Immature natural killer cell (primary cell): ENCODE measurements at regions not wholly inside any gene's neighbourhood (a gene's known extent, or its start where the extent isn't known, plus 50 kb on each side); places are given as distances from the start of the nearest gene placed in this dataset.
"Not testable (repeated sequence)": the region's sequence is repeated elsewhere in the genome, so short reads cannot be mapped to it uniquely, and the experiment has no call there.

ENCODE experiments used
- DNase-seq, 3 donors: peaks; one replicate each; pipeline ENCODE4 v3.0.0; 2022; ENCODE audit warnings: mixed read lengths in 1 of 3
- H3K27ac Mint-ChIP-seq, 6 donors: one replicate each; pipeline ENCODE4 v1.8.0; 2020; ENCODE audit warnings: mixed read lengths in 6 of 6, mild to moderate bottlenecking in 5 of 6, inconsistent platforms in 4 of 6, moderate library complexity in 3 of 6
- H3K27me3 Mint-ChIP-seq, 3 donors: one replicate each; pipeline ENCODE4 v1.8.0; 2020 to 2021; ENCODE audit warnings: low read depth in 3 of 3, mild to moderate bottlenecking in 3 of 3, mixed read lengths in 3 of 3, moderate library complexity in 3 of 3, inconsistent platforms in 1 of 3
- H3K36me3 Mint-ChIP-seq, 3 donors: one replicate each; pipeline ENCODE4 v1.8.0; 2020; ENCODE audit warnings: mixed read lengths in 3 of 3, inconsistent platforms in 2 of 3, mild to moderate bottlenecking in 2 of 3
- H3K4me1 Mint-ChIP-seq, 2 donors: one replicate each; pipeline ENCODE4 v1.8.0; 2020; ENCODE audit warnings: inconsistent platforms in 2 of 2, mild to moderate bottlenecking in 2 of 2, mixed read lengths in 2 of 2, moderate library complexity in 1 of 2
- H3K4me3 Mint-ChIP-seq, 5 donors: one replicate each; pipeline ENCODE4 v1.8.0; 2020; ENCODE audit warnings: mild to moderate bottlenecking in 5 of 5, mixed read lengths in 5 of 5, inconsistent platforms in 3 of 5, moderate library complexity in 3 of 5
- H3K9me3 Mint-ChIP-seq, 6 donors: one replicate each; pipeline ENCODE4 v1.8.0; 2020; ENCODE audit warnings: mild to moderate bottlenecking in 6 of 6, mixed read lengths in 6 of 6, inconsistent platforms in 4 of 6, moderate library complexity in 3 of 6

DNA sequence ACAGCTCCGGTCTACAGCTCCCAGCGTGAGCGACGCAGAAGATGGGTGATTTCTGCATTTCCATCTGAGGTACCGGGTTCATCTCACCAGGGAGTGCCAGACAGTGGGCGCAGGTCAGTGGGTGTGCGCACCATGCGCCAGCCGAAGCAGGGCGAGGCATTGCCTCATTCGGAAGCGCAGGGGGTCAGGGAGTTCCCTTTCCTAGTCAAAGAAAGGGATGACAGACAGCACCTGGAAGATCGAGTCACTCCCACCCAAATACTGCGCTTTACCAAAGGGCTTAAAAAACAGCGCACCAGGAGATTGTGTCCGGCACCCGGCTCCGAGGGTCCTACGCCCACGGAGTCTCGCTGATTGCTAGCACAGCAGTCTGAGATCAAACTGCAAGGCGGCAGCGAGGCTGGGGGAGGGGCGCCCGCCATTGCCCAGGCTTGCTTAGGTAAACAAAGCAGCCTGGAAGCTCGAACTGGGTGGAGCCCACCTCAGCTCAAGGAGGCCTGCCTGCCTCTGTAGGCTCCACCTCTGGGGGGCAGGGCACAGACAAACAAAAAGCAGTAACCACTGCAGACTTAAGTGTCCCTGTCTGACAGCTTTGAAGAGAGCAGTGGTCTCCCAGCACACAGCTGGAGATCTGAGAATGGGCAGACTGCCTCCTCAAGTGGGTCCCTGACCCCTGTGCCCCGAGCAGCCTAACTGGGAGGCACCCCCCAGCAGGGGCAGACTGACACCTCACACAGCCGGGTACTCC lies 144.5 kb downstream of the TMEM167A start:
- H3K36me3 Mint-ChIP-seq, H3K4me3 Mint-ChIP-seq, H3K9me3 Mint-ChIP-seq, H3K4me1 Mint-ChIP-seq, H3K27ac Mint-ChIP-seq, H3K27me3 Mint-ChIP-seq, DNase-seq: not testable (repeated sequence)

DNA sequence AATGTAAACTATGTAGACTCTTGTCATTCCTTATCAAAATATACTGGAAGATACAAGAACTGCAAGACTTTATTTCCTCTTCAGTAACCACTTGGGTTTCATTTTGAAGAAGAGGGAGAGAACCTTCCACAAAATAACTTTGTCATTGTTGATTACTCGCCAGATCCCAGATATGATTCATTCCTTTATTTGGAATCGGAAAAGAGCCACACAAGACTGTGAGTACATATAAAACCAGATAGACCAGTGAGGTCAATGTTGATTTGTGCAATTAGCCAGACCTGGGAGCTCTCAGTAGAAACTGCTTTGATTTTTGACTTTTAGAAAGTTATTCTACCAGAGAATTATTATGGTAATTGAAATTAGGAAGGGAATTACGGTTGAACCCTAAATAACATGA lies 146.1 kb downstream of the TMEM167A start:
- Mint-ChIP-seq H3K36me3 (peaks cover 0 to 5% (median 0%) of the 10 kb centered on the region in 3 donors), H3K4me1 (no peaks in the 10 kb centered on the region), H3K4me3 (no peak overlapping the region), H3K9me3 (peaks cover 0 to 8% (median under 1%) of the 10 kb centered on the region in 6 donors), H3K27ac (no peak overlapping the region), H3K27me3 (no peaks in the 10 kb centered on the region)
- no peak for DNase-seq

DNA sequence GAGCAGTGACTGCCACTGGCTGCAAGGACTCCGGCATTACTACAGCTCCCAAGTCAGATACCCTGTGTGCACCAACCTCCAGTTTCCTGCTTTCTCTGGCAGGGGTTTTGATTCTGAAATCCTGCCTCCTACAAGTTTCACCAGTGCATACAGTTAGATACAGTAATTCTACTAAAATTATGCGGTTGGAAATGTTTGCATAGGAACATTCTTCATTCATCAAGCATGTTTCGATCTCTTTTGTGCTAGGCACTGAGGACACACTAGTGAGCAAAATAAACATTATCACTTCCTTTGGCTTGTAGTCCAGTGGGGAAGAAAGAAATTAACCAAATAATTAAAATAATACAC lies 152.2 kb downstream of the TMEM167A start:
- Mint-ChIP-seq H3K36me3 (no peaks in the 10 kb centered on the region), H3K4me1 (no peaks in the 10 kb centered on the region), H3K9me3 (no peaks in the 10 kb centered on the region), H3K27me3 (peaks cover 0 to 2% (median 2%) of the 10 kb centered on the region in 3 donors), H3K4me3 (no peak overlapping the region), H3K27ac (no peak overlapping the region)
- DNase-seq, result no peak

DNA sequence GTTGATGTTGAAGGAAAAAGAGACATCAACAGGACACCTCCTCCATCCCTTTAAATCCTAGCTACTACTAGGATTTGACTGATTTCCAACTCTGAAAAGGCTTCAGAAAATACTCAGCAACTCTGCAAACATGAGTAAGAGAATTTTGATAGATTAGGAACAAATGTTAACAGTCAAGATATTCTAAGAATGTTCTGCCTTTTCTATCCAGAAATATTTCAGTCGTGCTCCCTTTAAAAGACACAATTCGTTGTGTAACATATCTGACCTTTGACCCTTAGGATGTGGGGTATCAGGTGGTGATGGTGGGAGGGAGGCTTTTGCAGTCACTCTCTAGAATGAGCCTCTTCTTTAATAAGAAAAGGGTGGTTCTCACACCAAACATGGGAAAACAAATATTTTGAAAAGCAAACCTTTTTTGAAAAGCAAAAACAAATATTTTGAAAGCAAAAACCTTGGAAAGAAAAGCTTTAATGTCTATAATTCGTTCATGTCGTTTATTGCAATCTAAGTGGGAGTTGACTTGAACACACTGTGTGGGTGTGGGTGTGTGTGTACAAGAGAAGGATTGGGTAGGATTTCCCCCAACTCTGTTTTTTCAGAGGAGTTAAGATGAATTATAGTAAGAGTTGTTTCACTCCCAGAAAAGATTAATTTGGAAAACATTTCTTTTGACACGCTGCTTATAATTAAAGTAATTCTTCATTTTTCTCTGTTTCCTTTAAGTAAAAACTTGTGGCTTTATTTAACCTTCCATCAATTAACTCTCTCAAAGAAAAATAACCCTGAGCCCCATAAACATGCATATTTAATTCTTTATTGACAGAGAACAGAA lies 152.8 kb downstream of the TMEM167A start:
- peaks cover 0 to 2% (median 2%) of the 10 kb centered on the region in 3 donors for H3K27me3 Mint-ChIP-seq
- no peak overlapping the region for H3K4me3 Mint-ChIP-seq
- H3K9me3 Mint-ChIP-seq, result no peaks in the 10 kb centered on the region
- H3K27ac Mint-ChIP-seq, result no peak overlapping the region
- DNase-seq, result no peak
- no peaks in the 10 kb centered on the region for H3K4me1 Mint-ChIP-seq
- no peaks in the 10 kb centered on the region for H3K36me3 Mint-ChIP-seq

DNA sequence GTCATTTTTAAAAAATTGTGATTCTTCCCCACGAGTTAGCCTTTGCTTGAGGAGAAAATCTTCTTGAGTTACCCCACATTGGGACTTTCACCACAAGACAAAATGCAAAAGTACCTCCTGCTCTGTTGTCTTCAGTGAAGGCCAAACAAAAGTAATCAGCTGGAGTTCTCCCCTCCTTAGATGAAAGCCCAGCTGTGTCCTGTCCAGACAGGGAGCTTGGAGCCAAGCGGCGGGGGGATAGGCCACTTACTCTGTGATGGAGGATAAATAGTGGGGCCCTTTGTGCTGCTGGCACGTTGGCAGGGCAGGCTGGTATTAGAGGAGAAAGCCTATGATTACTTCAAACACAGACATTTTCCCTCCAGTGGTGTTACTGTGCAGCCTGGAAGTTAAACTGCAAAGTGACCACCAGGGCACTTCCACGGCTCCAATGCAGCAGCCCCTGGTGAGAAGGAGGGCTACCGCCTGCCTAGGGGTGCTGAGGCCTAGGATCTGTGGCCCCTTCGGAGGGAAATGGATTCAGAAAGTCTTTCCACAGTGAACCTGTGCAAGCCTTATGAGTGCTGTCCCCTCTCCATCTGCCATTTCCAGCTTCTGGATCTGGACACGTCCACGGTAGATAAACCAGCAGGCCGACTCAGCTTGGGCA lies 155.0 kb downstream of the TMEM167A start:
- no peak for DNase-seq
- Mint-ChIP-seq H3K27me3 (peaks cover 0 to 2% (median 2%) of the 10 kb centered on the region in 3 donors), H3K36me3 (no peaks in the 10 kb centered on the region), H3K4me1 (no peaks in the 10 kb centered on the region), H3K9me3 (peaks cover 0 to 7% (median 1%) of the 10 kb centered on the region in 6 donors), H3K27ac (no peak overlapping the region), H3K4me3 (no peak overlapping the region)

DNA sequence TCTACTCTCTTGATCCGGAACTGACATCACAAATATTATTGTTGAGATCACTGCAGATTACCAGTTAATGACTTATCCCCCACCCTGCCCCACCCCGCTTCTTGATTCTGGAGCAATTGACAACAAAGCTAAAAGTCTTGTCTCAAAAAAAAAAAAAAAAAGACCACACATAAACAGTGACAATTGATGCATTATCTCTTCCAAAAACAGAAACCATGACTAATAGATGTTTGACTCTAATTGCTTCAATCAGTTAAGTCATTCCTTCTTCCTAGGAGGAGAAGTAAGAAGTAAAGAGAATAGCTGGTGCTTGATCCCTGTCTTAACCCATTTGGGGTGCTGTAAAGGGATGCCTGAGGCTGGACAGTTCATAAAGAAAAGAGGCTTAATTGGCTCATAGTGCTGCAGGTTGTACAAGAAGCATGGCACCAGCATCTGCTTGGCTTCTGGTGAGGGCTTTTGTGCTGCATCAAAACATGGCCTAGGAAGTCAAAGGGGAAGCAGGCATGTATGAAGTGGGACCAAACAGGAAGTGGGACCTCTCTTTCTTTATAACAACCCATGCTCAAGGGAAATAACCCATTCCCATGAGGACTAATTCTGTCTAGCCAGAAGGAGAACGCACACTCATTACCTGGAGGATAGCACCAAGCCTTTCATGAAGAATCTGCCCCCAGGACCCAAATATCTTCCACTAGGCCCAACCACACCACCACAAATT lies 158.7 kb downstream of the TMEM167A start:
- no peak overlapping the region for H3K4me3 Mint-ChIP-seq
- no peaks in the 10 kb centered on the region for H3K4me1 Mint-ChIP-seq
- H3K27ac Mint-ChIP-seq, result no peak overlapping the region
- H3K36me3 Mint-ChIP-seq, result no peaks in the 10 kb centered on the region
- peaks cover 5 to 28% (median 15%) of the 10 kb centered on the region in 6 donors for H3K9me3 Mint-ChIP-seq
- no peak for DNase-seq
- H3K27me3 Mint-ChIP-seq, result peaks cover 0 to 2% (median under 1%) of the 10 kb centered on the region in 3 donors

DNA sequence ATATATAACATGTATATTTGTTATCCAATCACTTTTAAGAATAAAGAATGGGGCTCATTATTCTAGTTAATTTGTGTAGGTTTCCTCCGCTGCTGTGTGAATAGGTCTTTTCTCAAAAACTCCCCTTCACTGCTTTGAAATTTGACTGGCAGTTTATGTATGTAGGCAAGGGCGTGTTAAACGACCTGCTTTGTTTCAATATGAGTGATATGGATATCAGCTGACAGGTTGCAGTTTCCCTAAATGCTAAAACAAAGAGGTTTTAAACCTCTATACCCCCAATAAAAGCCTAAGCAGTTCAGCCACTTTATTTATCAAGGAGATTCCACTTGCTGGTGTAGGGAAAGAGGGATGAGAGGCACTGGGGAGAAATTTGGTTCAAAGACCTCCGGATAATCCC lies 159.6 kb downstream of the TMEM167A start:
- H3K4me3 Mint-ChIP-seq, result no peak overlapping the region
- no peak for DNase-seq
- H3K27me3 Mint-ChIP-seq, result peaks cover 0 to 2% (median 0%) of the 10 kb centered on the region in 3 donors
- no peaks in the 10 kb centered on the region for H3K4me1 Mint-ChIP-seq
- H3K27ac Mint-ChIP-seq, result no peak overlapping the region
- peaks cover 5 to 28% (median 15%) of the 10 kb centered on the region in 6 donors for H3K9me3 Mint-ChIP-seq
- H3K36me3 Mint-ChIP-seq, result no peaks in the 10 kb centered on the region

DNA sequence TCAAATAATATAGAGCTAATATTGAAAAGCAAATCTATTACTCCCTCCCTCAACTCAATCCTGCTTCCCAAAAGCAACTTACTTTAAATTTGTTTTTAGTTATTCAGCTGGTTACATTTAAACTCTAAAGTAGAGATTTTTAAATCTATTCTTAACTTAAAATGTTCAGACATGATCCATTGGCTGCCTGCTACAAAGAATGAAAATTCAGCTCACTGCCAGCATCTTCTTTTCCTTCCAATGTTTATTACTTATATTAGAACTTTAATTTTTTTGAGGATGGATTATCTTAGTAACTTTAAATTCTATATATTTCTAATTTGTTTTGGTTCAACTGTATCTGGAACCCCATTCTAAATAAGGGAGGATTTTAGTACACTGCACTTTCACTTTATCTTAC lies 163.2 kb downstream of the TMEM167A start:
- Mint-ChIP-seq H3K4me1 (no peaks in the 10 kb centered on the region), H3K36me3 (no peaks in the 10 kb centered on the region), H3K4me3 (no peak overlapping the region), H3K27ac (no peak overlapping the region), H3K9me3 (peaks cover 5 to 28% (median 15%) of the 10 kb centered on the region in 6 donors), H3K27me3 (peaks cover 0 to 3% (median 2%) of the 10 kb centered on the region in 3 donors)
- DNase-seq, result no peak

DNA sequence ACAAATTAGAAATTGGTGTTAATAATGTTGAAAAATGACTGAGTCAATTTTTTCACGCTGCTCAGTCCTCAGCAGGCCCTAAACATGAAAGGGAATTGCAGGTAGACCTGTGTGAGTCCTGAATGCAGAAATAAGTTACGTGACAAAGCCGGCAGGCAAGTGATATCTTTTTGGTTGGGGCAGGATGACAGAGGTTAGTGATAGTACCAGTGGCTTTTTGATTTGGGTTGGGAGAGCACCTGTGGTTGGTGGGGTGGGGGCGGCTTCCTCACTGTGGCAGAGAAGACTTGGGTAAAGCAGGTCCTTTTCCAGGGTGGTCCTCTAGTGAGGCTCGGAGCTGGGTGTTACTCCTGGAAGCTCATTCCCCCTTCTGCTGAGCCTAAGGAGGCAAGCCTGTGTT lies 164.7 kb downstream of the TMEM167A start:
- Mint-ChIP-seq H3K36me3 (no peaks in the 10 kb centered on the region), H3K4me3 (no peak overlapping the region), H3K9me3 (peaks cover 3 to 28% (median 12%) of the 10 kb centered on the region in 6 donors), H3K27me3 (peaks cover 0 to 3% (median 2%) of the 10 kb centered on the region in 3 donors), H3K4me1 (no peaks in the 10 kb centered on the region), H3K27ac (no peak overlapping the region)
- DNase-seq, result no peak

DNA sequence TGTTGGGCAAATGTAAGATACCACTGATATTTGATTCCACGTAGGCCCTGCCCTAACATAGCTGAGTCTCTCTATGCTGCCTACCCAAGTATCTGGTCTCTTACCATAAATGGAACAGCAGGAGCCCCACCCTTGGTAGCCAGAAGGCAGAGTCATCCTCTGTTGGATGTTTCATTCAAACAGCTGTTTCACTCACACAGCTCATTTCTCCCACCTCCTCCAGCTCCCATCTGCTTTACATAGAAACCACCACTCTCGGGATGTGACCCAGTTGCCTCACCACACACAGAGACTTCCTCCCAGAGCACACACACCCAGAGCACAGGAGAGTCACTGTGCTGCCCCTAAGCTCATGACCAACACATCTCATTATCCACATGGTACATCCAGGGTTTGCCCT lies 165.3 kb downstream of the TMEM167A start:
- Mint-ChIP-seq H3K4me3 (no peak overlapping the region), H3K27ac (no peak overlapping the region), H3K27me3 (peaks cover 0 to 3% (median 2%) of the 10 kb centered on the region in 3 donors), H3K36me3 (no peaks in the 10 kb centered on the region), H3K9me3 (peaks cover 3 to 23% (median 10%) of the 10 kb centered on the region in 6 donors), H3K4me1 (no peaks in the 10 kb centered on the region)
- DNase-seq, result no peak

DNA sequence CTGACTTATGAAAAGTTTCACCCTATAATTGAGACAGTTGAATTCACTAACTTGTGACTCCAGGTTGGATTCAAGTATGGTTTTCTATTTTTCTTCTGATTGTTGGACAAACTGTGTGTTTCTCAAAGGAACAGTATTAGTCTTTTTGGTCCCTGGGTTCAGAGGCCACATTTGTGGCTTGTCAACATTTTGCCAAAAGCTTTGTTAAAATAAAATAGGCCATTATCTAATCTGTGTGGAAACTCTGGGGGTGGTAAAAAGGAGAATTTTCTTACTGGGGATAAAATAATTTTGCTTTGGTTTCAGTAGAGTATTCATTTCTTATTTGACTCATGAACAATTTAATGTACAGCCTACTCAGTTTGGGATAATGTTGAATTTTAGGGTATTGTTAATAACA lies 166.3 kb downstream of the TMEM167A start:
- H3K27ac Mint-ChIP-seq, result no peak overlapping the region
- no peak for DNase-seq
- H3K9me3 Mint-ChIP-seq, result peaks cover 3 to 16% (median 9%) of the 10 kb centered on the region in 6 donors
- peaks cover 0 to 3% (median 2%) of the 10 kb centered on the region in 3 donors for H3K27me3 Mint-ChIP-seq
- H3K36me3 Mint-ChIP-seq, result no peaks in the 10 kb centered on the region
- H3K4me1 Mint-ChIP-seq, result no peaks in the 10 kb centered on the region
- H3K4me3 Mint-ChIP-seq, result no peak overlapping the region

DNA sequence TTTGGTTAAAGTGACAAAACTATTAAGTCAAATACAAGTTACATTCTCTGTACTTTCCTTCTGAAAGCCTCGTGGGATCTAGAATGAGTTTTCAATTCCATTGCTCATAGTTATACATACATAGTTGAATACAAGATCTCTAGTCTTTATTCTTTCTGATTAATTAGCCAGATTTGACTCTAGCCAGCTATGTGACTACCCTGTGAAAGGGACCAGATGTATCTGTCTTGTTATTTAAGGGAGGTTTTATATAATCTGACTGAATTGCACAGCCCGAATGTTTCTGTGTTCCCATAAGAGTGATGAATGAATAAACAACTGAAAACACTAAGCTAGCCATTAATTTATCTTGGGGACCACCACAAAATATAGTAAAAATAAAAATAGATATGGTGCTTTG lies 166.7 kb downstream of the TMEM167A start:
- DNase-seq, result no peak
- Mint-ChIP-seq H3K27ac (no peak overlapping the region), H3K4me1 (no peaks in the 10 kb centered on the region), H3K27me3 (peaks cover 0 to 3% (median 2%) of the 10 kb centered on the region in 3 donors), H3K36me3 (no peaks in the 10 kb centered on the region), H3K9me3 (peaks cover 3 to 11% (median 6%) of the 10 kb centered on the region in 6 donors), H3K4me3 (no peak overlapping the region)

DNA sequence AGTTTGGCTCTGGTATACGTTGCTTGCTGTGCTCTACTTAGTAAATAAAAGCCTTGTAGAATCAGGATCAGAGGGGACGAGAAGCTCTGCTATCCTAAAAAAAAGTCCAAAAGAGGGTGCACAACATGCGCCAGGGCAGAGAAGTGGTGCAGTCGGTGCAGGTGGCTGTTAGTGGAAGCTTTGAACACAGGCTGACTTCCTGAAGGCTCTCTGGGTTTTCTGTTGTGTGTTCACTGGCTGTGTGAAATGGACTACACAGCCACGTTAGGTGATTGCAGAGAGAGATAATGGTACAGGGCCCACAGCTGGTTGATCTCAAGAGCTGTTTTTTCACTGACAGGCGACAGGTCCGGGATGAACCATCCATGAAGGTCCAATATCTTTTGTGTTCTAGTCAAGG lies 167.4 kb downstream of the TMEM167A start:
- H3K4me3 Mint-ChIP-seq, result no peak overlapping the region
- no peak overlapping the region for H3K27ac Mint-ChIP-seq
- H3K27me3 Mint-ChIP-seq, result peaks cover 2 to 3% (median 3%) of the 10 kb centered on the region in 3 donors
- no peak for DNase-seq
- H3K9me3 Mint-ChIP-seq, result peaks cover 0 to 4% (median 1%) of the 10 kb centered on the region in 6 donors
- H3K36me3 Mint-ChIP-seq, result no peaks in the 10 kb centered on the region
- no peaks in the 10 kb centered on the region for H3K4me1 Mint-ChIP-seq
